ENCODE measurements at regions not wholly inside any gene's neighbourhood (a gene's known extent, or its start where the extent isn't known, plus 50 kb on each side); places are given as distances from the start of the nearest gene placed in this dataset.

DNA sequence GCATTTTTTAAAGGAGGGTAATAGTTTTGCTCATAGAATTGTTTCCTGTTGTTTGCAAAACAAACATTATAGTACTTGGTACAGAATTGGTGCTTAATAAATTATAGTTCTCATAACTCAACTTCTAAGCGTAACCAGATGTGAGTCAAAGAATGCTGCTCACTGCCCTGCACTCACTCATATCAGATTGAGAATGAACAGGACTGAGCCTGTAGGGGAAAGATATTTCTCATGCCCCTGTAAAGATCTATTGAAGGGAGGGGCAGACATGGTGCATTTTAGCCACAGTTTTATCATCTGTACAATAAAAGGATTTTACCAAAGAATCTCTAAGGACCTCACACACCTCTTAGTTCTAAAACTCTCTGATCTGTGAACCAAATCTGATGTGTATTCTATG, 358.5 kb downstream of the SEC16B start:
- Mint-ChIP-seq H3K27me3 (no peaks in the 10 kb centered on the region), H3K9me3 (no peaks in the 10 kb centered on the region), H3K36me3 (no peaks in the 10 kb centered on the region), H3K4me3 (peak overlapping the region; percentile 28), H3K4me1 (ENCODE audit: unreplicated experiment) (peaks cover 7% of the 10 kb centered on the region), H3K27ac (no peak overlapping the region)
- TF ChIP-seq, protein P1, sequence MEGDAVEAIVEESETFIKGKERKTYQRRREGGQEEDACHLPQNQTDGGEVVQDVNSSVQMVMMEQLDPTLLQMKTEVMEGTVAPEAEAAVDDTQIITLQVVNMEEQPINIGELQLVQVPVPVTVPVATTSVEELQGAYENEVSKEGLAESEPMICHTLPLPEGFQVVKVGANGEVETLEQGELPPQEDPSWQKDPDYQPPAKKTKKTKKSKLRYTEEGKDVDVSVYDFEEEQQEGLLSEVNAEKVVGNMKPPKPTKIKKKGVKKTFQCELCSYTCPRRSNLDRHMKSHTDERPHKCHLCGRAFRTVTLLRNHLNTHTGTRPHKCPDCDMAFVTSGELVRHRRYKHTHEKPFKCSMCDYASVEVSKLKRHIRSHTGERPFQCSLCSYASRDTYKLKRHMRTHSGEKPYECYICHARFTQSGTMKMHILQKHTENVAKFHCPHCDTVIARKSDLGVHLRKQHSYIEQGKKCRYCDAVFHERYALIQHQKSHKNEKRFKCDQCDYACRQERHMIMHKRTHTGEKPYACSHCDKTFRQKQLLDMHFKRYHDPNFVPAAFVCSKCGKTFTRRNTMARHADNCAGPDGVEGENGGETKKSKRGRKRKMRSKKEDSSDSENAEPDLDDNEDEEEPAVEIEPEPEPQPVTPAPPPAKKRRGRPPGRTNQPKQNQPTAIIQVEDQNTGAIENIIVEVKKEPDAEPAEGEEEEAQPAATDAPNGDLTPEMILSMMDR (conservative IDR thresholded peaks at IDR 0.05), result no peak
- no peak for DNase-seq (ENCODE audit: extremely low spot score, unreplicated experiment)

DNA sequence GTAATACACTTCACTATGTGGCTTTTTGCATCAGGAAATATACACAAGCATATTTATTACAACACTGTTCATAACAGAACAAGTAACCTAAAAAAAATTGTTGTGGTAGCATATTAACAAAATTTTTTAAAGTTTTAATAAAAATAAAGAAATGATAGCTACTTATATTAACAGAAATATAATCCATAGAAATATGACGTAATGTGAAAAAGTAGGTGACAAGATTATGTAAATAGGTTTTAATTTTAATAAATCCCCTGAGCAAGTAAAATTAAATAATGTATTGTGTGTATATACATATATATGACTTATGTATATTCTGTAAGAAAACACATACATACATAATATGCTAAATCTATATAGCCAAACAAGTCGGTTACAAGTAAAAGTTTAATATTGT, 359.9 kb downstream of the SEC16B start:
- Mint-ChIP-seq H3K9me3 (no peaks in the 10 kb centered on the region), H3K27ac (no peak overlapping the region), H3K4me1 (ENCODE audit: unreplicated experiment) (peaks cover 7% of the 10 kb centered on the region), H3K4me3 (no peak overlapping the region), H3K36me3 (no peaks in the 10 kb centered on the region), H3K27me3 (no peaks in the 10 kb centered on the region)
- TF ChIP-seq, protein P1 (conservative IDR thresholded peaks at IDR 0.05), result no peak
- no peak for DNase-seq (ENCODE audit: extremely low spot score, unreplicated experiment)

DNA sequence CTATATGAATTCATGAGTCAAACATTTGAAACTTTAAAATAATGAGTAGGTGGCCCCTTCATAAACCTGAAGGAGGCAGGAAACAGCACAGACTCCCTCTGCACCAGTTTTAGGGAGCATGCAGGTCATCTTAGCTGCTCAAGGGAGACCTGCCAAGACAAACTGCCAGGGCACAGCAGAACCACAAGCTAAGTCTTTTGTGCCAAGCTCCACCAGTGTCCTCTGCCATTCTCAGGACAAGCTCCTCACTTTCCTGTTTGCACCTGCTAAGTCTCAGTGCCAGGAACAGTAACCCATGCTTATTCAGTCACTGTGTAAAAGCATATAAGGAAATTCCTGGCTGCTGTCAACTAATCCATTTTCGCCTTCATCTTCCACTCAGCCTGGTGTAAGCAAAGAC, 368.9 kb downstream of the SEC16B start:
- no peak for DNase-seq (ENCODE audit: extremely low spot score, unreplicated experiment)
- Mint-ChIP-seq H3K27ac (no peak overlapping the region), H3K4me1 (ENCODE audit: unreplicated experiment) (no peaks in the 10 kb centered on the region), H3K27me3 (peaks cover 4% of the 10 kb centered on the region), H3K9me3 (no peaks in the 10 kb centered on the region), H3K4me3 (no peak overlapping the region), H3K36me3 (no peaks in the 10 kb centered on the region)
- TF ChIP-seq, protein P1 (conservative IDR thresholded peaks at IDR 0.05), result no peak

DNA sequence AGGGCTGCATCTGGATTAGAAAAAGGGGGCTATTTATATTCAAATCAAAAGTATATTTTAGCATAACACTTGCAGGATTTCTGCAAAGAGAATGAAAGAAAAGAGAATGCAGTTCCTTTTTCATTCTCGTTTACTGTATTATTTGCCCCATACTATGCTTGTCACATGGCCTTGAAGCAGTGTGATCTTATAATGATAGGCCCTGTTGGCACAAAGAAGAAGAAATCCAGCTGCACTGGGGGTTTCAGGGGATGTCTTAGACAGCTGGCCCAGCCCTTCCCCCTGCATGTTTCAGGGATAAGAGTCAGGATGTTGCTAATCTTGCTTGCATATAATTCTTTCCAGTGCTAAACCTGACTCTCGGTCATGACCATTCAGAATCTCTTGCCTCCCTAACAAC, 369.5 kb downstream of the SEC16B start:
- H3K9me3 Mint-ChIP-seq, result no peaks in the 10 kb centered on the region
- H3K27me3 Mint-ChIP-seq, result peaks cover 9% of the 10 kb centered on the region
- H3K4me1 Mint-ChIP-seq (ENCODE audit: unreplicated experiment), result no peaks in the 10 kb centered on the region
- DNase-seq (ENCODE audit: extremely low spot score, unreplicated experiment), result no peak
- TF ChIP-seq, protein P1 (conservative IDR thresholded peaks at IDR 0.05), result no peak
- H3K27ac Mint-ChIP-seq, result no peak overlapping the region
- H3K4me3 Mint-ChIP-seq, result no peak overlapping the region
- H3K36me3 Mint-ChIP-seq, result no peaks in the 10 kb centered on the region

DNA sequence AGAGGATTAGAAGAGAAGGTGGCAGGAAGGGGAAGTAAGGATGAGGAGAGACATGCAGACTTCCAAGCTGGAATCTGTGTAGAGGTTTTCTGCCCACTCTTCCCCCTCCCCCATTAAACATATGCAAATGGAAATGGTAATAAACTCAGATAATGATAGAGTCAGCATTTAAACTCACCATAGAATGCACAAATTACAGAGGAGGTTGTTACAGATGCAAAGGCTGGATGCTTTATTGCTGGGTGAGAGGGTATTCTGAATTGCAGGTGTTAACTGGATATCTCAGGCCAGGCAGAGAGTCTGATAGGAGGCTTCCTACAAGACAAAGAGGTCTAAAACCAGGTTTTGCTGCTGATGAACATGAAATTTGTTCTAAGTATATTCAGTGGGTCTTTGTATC, 372.5 kb downstream of the SEC16B start:
- Mint-ChIP-seq H3K36me3 (no peaks in the 10 kb centered on the region), H3K27me3 (peaks cover 9% of the 10 kb centered on the region)

More for the DNA sequence above, 372.5 kb downstream of the SEC16B start:
- no peaks in the 10 kb centered on the region for H3K4me1 Mint-ChIP-seq (ENCODE audit: unreplicated experiment)
- no peaks in the 10 kb centered on the region for H3K9me3 Mint-ChIP-seq
- no peak overlapping the region for H3K4me3 Mint-ChIP-seq
- no peak overlapping the region for H3K27ac Mint-ChIP-seq
- TF ChIP-seq, protein P1 (conservative IDR thresholded peaks at IDR 0.05), result no peak
- no peak for DNase-seq (ENCODE audit: extremely low spot score, unreplicated experiment)
